ENCODE measurements at regions not wholly inside any gene's neighbourhood (a gene's known extent, or its start where the extent isn't known, plus 50 kb on each side); places are given as distances from the start of the nearest gene placed in this dataset.

- DNase-seq (ENCODE audit: low spot score): no peak
These were observed 102.9 kb upstream of the HAAO start for GRCh38 chr2:42895134-42895790.

GRCh38 chr2:42893047-42893758, 100.8 kb upstream of the HAAO start:
- no peak for DNase-seq (ENCODE audit: low spot score)

GRCh38 chr2:42890791-42891355, 98.5 kb upstream of the HAAO start:
- no peak for DNase-seq (ENCODE audit: low spot score)

GRCh38 chr2:42888321-42889245, 96.2 kb upstream of the HAAO start:
- DNase-seq (ENCODE audit: low spot score): no peak

- DNase-seq (ENCODE audit: low spot score): no peak
These were observed 94.5 kb upstream of the HAAO start for GRCh38 chr2:42886921-42887320.

- no peak for DNase-seq (ENCODE audit: low spot score)
These were observed 90.4 kb upstream of the HAAO start for GRCh38 chr2:42882756-42883155.

- no peak for DNase-seq (ENCODE audit: low spot score)
These were observed 89.3 kb upstream of the HAAO start for GRCh38 chr2:42881732-42882131.

- DNase-seq (ENCODE audit: low spot score): no peak
These were observed 88.6 kb upstream of the HAAO start for GRCh38 chr2:42880738-42881690.

- no peak for DNase-seq (ENCODE audit: low spot score)
These were observed 87.7 kb upstream of the HAAO start for GRCh38 chr2:42879913-42880737.

- DNase-seq (ENCODE audit: low spot score): no peak
These were observed 86.8 kb upstream of the HAAO start for GRCh38 chr2:42879121-42879705.

GRCh38 chr2:42878581-42878980, 86.2 kb upstream of the HAAO start:
- no peak for DNase-seq (ENCODE audit: low spot score)

GRCh38 chr2:42877936-42878335, 85.6 kb upstream of the HAAO start:
- no peak for DNase-seq (ENCODE audit: low spot score)

- no peak for DNase-seq (ENCODE audit: low spot score)
These were observed 85.1 kb upstream of the HAAO start for GRCh38 chr2:42877511-42877910.

- no peak for DNase-seq (ENCODE audit: low spot score)
These were observed 84.0 kb upstream of the HAAO start for GRCh38 chr2:42876326-42876751.

- no peak for DNase-seq (ENCODE audit: low spot score)
These were observed 83.5 kb upstream of the HAAO start for GRCh38 chr2:42875880-42876279.

- DNase-seq (ENCODE audit: low spot score): no peak
These were observed 82.8 kb upstream of the HAAO start for GRCh38 chr2:42874949-42875801.

- DNase-seq (ENCODE audit: low spot score): no peak
These were observed 80.3 kb upstream of the HAAO start for GRCh38 chr2:42872721-42873120.

GRCh38 chr2:42871372-42871771, 79.0 kb upstream of the HAAO start:
- DNase-seq (ENCODE audit: low spot score): no peak

GRCh38 chr2:42868874-42869273, 76.5 kb upstream of the HAAO start:
- DNase-seq (ENCODE audit: low spot score): no peak
